ENCODE measurements at regions not wholly inside any gene's neighbourhood (a gene's known extent, or its start where the extent isn't known, plus 50 kb on each side); places are given as distances from the start of the nearest gene placed in this dataset.

DNA sequence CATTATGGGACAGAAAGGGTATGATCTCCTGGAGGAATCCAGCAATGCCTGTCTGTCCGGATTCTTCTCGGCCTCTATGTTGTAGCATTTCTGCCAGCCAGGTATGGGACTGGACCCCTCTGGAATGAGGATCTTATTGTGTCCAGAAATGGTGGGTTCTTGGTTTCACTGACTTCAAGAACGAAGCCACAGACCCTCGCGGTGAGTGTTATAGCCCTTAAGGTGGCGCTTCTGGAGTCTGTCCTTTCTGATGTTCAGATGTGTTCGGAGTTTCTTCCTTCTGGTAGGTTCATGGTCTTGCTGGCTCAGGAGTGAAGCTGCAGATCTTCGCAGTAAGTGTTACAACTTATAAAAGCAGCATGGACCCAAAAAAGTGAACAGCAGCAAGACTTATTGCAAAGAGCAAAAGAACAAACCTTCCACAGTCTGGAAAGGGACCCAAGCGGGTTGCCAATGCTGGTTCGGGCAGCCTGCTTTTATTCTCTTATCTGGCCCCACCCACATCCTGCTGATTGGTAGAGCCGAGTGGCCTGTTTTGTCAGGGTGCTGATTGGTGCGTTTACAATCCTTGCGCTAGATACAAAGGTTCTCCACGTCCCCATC lies 62.3 kb upstream of the IER3 start:
- DNase-seq, result no peak

DNA sequence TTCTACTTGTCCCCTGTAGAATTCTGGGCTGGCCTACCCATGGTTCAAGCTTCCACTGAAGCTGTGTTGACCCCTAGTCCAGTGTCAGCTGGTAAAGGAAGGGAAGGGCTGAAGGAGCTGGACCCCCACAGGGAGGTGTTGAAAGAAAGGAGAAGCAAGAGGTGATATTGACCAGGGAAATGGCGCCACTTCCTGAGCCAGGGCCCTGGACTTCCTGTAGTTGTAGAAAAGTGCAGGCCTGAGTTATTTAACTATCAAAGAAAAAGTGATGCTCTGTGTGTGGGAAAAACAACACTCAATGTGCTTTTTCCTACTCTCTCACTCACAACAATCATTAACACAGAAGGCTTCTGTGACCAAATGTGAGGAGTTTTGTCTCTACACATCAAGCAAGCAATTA lies 60.0 kb upstream of the IER3 start:
- DNase-seq, result no peak

DNA sequence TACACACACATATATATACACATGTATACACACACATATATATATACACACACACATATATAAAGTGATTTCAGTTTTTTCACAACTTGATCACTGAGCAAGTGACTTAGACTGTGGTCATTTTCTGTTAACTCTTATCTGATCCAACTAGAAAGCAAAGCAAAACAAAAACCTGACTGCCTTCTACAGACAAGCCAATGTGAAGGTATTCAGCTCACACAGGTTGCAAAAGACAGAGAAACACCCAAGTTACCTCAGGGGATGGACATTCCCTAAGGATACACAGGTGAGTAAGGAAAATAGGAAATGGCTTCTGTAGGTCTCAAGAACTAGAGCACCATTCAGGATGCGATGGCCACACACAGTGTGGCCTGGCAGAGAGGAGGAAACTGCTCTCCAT lies 58.4 kb upstream of the IER3 start:
- DNase-seq, result no peak

DNA sequence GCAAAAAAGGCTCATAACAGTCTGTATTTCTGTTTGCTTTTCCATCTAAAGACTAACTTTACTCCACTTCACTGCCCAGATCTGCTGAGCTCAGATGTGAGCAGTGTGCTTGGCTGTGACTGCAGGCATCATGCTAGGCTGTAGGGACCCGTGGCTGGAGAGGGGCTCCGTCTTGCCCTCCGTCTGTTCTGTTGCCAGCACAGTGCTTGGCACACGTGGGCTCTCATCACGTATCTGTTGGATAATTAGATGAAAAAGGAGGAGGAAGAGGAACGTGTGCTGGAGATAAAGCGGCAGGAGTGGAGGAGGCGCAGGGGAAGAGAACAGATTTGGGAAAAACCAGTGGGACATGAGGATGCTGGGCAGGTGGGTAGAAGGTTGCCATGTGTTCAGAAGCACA lies 57.6 kb upstream of the IER3 start:
- no peak for DNase-seq

DNA sequence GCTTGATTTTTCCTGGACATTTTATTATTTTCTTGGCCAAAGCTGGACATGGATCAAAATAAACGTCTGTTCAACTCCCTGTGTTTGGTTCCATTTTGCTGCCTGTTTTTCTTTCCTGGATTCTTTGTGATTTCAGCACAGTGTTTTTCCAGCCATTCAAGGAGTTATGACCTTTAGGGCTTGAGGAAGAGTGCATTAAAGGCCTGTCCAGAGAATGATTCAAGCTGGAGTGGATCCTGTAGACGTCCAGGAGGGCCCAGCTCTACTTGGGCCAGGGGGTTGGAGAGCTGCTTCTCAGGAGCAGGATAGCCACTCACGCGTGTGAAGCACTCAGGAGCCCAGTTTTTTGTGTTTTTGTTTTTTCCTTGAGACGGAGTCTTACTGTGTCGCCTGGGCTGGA lies 56.5 kb upstream of the IER3 start:
- no peak for DNase-seq

DNA sequence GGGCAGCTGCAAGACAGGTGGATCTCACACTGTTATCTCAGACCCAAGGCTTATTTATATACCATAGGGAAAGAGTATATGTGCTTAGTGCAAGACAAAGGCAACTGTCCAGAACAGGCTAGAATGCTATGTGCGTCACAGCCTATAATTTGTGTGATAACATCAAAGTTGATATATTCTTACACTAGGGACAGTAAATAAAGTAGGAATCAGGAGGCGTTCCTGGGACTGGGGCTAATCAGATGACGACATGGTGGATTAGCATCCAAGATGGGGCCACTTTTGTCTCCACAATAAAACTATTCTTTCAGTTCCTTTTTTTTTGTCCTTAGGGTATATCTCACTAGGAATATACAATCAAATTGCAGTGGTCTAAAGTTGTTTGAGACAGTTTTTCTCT lies 54.9 kb upstream of the IER3 start:
- no peak for DNase-seq

DNA sequence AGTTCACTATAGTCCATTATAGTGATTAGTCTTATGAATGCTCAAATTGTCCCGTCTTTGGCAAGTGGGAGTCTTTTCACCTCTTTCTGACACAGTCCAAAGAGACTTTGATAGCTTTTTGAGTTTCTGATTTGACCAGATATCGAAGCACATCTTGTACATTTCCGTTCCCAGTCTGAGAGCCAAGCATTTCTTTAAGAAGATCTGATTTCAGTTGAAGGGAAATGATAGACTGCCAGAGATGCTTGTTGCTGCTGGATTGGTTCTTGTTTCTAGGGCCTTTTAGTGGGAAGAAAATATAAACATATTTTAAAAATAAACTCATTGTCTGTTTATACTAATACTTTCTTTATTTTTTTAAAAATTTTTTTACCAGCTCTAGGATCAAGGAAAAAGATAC lies 54.1 kb upstream of the IER3 start:
- no peak for DNase-seq

DNA sequence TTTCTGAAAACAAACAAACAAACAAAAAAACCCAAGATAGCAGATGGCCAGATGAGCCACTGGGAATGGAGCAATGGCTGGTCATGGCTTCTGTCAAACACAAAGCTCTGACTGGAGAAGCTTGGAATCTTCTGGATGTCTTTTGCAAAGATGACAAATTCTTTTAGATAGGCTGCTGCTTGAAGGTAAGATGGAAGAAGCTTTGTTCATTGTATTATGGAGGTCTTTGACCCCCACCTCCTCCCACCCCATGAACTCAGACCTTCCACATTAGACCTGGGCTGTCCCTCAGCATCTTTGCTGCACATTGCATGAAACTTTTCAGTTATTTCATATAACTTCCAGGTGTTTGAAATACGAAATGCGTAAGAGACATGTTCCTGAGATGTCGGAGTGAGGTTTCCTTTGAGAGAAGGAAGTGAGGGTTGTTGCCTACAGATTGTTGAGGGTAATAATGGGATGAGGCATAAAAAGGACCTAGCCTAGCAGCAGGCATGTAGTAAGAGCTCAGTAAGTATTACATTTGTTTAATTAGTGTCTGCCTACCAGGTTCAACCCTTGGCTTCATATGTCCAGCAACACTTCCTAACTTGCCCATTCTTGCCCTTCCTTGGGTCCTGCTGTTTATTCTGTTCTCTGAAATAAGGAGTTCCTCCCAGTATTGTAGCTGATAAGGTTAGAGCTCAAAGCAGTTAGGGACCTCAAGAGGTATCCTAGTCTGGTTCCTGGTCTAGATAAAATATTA lies 51.4 kb upstream of the IER3 start:
- no peak for DNase-seq

Data from stimulated activated naive CD4-positive, alpha-beta T cell treated with Interleukin-2 at 50 U/mL for 16 hours (primary cell).